Bone marrow (tissue), 2 donors: ENCODE measurements at regions not wholly inside any gene's neighbourhood (a gene's known extent, or its start where the extent isn't known, plus 50 kb on each side); places are given as distances from the start of the nearest gene placed in this dataset.

ENCODE experiments used
- DNase-seq, 2 donors: peaks; one replicate each; lab custom pipeline; 2025; lab: John Stamatoyannopoulos, UW

DNA sequence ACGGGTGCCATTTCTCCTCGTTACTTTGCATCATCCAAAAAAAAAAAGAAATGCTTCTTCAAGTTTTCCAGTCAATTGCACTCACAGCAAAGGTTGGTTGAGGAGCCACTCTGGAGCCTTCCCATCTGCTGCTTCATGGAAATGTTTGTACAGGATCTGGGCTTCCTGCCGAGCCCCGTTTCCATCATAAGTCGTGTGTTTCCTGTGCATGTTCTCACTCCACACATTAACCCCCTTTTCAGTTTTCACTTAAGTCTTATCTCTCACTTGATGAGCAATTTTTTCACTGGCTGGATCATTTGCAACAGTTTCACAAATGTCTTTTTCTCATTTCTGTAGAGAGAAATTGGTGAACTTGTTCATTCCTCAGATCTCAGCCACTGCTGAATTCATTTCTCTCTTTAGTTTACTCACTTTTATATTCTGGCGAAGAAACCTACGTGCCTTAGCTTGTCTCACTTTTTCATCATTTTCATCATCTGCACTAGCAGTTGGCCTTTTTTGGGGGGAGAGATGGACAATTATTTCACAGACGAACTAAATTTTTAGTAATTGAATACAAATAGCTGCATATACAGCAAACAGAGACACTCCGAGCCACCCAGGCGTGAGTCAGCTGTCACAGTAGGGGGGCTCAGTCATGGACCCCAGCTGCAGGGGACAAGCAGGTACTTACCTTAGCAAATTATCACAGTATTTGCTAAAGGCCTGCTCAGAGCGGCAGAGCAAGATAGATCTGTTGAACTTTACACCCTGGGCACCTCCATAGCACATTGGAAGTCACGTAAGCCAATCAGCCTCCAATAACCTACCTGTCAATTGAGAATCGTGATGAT, 750.8 kb upstream of the ID2 start:
- no peak for DNase-seq

DNA sequence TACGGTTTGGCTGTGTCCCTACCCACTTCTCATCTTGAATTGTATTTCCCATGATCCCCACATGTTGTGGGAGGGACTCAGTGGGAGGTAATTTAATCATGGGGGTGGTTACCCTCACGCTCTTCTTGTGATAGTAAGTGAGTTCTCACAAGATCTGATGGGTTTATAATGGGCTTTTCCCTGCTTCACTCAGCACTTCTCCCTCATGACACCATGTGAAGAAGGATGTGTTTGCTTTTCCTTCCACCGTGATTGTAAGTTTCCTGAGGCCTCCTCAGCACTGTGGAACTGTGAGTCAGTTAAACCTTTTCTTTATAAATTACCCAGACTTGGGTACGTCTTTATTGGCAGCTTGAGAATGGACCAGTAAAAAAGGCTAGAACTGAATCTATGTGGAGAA, 750.0 kb upstream of the ID2 start:
- DNase-seq = no peak

DNA sequence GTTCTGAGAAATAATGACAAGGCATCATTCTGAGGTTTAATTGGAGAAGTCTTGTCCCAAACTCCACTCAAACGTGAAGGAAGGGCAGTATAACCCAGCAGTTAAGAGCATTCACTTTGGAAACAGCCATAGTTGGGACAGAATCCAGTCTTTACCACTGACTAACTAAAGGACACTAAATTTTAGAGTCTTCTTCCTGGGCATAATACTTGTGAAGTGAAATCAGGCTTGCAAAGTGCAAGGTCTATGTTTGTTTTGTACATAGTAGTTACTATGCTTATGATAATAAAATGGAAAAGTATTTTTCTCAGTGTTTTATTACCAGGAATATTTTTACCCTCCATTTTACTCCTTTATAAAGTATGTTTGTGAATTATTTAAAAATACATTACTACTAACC, 748.2 kb upstream of the ID2 start:
- DNase-seq = no peak

DNA sequence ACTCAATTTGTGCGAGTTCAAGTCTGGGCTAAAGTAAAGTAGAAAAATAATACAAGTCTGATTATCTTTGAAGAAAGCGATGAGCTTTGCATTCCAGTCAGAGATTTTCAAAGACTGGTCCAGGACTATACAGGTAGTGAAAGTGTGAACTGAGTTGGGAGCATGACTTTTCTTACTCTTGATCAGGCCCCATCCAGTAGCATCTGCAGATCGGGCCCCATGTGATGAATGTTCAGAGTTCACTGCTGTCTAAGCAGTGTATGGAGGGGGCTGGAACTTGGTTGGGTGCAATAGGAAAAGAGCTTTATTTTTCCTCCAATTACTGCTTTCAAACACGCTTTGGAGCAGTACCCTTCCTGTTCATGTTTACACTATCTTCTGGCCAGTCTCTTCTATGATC, 747.4 kb upstream of the ID2 start:
- DNase-seq = no peak

DNA sequence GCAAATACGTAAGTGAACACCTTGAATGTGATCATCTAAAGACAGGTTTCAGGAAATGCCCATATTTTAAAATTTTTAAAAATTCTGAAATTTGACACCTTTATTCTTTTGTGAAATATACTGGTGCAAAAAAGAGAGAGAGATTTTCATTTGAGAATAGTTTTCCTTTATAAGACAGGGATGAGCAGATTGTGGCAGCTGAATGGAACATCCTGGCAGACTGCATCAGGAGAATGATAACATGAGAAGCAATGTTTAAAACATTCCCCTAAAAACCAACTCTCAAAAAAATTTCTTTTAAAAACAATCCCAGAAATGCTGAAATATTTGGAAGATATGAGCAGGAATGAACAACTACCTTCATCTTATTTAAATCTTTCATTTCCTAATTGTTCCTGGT, 744.8 kb upstream of the ID2 start:
- DNase-seq = no peak

DNA sequence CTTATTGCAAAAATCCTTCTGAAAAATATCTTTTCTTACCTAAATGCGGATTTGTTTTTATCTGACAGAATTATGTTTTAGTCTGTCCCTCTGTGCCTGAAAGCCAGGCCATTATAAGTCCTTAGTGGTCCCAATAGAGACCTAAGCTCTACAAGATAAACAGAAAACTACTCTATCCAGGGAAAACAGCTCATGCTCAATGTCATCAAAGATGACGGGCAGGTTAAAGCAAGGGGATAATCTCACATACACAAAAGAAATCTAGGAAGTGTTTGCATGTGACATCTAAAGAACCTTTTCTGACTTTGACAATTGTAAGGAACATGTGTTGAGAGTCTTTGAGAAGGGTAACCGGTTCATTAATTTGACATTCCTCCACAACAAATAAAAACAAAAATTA, 741.1 kb upstream of the ID2 start:
- no peak for DNase-seq

DNA sequence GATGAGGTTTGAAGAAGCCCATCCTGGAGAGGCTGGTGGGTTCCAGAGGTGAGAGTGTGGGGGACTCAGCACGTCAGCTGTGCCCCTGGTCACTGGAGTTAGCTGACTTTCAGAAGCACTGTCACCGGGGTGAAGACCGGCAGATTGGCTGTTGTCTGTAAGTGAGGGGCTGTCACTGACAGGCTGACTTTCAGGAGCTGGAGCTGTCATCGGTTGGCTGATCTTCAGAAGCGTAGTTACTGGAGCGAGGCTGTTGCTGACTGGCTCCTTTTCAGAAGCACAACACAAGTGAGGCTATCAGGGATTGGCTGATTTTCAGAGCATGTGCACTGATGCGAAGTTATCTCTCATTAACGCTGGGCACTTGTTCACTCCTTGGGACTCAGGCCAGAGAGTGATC, 738.4 kb upstream of the ID2 start:
- no peak for DNase-seq

DNA sequence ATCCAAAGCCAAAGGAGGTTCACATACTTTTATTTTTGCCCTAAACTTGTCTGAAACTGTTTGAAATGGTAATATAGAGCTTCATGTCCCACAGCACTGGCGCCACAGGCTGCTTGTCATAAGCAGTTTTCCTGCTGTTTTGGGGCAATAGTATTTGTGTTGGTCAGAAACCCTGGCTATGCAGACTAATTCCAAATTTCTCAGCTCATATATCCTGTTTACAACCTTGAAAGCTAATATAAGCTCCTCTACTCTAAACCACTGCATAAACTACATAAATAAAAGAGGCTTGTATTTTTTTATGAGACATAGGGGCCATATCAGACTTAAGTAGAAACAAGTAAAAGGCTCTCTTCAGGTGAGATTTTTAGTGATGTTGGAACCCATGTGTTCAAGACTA, 736.8 kb upstream of the ID2 start:
- no peak for DNase-seq

DNA sequence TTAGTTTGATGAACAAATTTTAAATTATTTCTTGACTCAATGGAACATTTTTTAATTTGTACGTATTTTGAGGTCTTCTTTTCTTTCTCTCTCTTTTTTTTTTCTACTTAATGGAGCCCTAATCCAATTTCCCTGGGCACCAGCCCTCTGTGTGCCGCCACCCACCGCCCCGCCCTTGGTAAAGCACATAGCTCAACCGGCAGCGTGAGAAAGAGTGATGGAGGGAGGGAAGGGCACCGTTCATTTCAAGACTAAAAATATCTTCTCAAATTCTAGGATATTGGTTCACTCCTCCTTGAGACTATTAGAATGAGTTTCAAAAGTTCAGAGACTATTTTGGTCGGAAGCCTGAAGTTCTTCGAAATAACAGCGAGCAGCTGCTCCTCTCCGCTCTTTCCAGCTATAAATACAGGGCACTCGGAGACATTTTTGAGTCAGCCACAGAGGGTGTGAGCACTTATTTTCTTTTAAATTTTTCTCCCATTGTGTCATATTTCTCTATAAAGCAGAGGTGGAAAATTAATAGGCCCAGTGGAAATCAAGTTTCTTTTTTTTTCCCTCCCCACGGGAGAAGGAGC, 731.7 kb upstream of the ID2 start:
- no peak for DNase-seq

DNA sequence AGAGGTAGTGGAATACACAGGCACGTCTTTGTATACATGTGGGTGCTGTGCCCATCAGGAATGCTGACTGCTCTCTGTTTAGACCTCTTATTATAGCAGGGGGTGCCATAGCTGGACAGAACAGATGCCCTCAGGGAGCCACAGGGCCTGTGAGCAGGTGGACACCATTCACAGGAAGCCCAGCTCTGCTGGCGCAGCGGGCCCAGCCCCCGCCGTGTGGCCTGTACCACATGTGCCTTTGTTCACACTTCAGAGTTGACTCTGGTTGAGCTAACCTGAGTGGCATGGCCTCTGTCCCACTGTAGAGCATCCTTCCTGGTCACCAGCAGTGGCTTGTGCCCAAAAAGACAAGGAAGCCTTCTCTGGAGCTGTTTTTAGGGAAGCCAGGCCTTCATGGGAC, 730.9 kb upstream of the ID2 start:
- no peak for DNase-seq

DNA sequence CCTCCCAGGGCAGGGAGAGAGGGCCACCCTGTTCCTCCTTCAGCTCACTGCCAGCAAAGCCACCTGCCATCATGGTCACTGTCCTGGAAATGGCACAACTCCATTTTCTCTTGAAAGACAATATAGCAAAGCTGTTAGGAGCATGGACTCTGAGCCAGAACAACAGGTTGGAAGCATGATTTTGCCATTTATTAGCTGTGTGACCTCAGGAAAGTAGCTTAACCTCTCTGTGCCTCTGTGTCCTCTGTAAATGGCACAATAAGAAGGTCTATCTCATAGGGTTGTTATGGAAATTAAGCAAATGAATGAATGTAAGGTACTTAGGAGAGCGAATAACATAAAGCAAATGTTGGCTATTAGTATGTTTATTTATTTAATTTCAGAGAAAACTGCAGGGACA, 730.4 kb upstream of the ID2 start:
- no peak for DNase-seq

DNA sequence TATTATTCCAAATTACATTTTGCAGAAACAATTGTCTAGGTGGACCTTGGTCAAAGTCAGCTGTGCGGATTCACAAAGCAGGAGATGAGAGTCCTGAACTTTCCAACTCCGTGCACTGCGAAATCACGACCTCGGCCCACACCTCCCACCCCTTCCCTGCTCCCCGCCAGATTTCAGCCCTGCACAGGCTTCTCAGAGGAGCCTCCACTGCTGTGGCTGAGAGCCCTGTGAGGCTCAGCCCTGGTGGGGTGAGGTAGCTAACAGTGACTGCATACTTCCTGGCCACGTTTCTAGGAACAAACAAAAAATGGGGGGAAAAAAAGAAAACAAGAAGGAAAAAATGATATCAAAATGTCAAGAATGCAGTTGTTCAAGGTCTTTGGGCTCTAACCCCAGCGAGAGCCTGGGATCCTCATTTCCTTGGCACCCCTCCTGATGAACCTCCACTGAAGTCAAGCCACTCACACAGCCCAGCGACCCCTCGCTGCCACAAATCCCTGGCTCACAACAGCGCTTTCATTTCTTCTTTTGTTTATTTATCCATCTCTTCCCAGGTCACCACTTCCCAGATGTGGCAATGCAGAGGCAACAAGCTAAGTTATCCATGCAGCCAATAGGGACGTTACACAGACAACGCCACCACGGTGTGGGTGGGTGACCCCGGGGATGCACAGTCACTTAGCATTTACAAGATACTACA, 729.7 kb upstream of the ID2 start:
- DNase-seq = no peak

DNA sequence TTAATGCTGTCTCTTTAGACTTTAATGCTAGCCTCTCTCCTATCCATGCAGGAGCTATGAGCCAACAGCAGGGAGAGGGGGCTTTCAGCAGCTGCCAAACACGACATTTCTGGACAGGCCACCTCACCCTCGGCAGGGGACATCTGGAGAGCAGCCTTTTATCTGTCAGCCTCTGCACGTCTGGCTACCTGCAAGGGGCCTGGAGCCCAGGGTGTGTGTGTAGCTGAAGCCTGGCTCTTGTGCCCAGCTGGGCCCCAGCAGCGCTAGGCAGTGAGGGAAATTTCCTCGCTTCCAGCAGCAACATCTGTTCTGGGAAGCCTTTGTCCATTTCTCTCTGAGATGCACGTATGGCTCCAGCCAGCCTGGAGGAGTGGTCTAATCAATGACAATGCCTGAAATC, 728.7 kb upstream of the ID2 start:
- no peak for DNase-seq

DNA sequence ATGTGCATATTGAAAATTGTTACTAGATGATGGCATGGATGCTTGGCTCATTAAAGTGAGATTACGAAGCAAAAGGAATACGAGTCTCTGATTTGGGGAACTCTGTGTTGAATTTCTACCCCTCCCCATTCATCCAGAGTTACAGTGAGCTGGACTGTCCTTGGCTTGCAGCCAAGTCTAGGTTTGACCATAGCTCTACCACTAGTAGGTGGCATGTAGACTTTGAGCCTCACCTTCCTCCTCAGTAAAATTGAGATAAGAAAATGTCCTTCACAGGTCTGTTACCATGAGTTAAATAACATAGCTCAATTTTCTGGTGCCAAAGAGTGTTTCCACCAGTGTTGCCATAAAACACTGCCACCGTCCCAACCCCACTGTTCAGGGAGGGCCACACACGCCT, 727.6 kb upstream of the ID2 start:
- no peak for DNase-seq

DNA sequence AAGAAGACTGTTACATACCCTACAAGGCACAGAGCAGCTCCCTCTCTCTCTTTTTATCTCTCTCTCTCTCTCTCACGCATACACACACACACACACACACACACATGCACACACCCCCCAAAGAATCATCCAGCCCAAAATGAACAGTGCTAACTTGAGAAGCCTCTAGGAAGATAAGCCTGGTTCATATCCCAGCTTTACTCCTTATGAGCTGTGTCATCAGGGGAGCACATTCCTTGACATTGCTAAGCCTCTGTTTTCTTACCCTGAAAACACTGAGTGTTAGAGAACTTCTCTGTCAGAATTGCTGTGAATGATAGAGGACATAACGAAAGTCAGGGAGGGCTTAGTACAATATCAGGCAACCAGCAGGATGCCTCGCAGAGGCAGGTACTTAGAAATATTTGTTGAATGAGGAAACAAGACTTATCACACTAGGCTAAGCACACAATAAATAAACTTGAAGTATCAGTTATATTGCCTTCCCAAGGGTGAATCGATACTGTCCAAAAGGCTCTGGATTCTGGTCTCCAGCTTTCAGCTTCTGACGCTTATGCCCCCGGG, 725.6 kb upstream of the ID2 start:
- DNase-seq = no peak

DNA sequence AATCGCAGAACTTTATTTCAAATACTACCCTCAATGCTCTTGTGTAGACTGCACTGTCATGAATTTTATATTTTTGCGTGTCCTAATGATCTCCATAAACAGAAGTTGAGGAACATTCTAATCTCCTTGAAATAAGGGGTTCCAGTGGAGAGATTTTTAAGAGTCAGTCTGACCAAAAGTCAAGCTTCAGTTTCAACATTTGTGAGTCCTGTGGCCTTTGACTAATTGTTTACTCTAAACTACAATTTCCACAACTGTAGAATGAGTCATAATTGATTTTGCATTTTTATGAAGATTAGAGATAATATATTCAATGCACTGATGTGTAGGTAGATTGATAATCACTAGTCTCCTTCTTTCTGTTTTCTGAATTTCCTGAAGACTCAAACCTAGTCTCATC, 720.3 kb upstream of the ID2 start:
- DNase-seq = no peak

DNA sequence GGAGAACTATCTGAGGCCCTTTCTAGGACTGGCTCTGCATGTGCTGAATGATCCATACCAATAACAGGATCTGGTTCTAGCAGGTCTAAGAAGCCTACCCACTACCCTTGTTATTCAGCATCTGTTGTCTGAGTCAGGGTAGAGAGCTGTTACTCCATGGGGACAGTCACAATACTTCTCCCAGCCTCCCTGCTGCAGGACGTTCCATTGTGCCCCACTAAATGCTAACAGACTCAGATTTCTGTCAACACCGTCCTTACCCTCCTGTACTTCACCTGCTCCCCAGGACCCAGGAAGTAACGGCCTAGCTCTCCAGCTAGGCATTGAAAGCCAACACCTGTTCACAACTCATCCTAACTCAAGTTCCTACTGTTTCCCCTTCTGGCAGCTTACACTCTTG, 719.7 kb upstream of the ID2 start:
- no peak for DNase-seq

DNA sequence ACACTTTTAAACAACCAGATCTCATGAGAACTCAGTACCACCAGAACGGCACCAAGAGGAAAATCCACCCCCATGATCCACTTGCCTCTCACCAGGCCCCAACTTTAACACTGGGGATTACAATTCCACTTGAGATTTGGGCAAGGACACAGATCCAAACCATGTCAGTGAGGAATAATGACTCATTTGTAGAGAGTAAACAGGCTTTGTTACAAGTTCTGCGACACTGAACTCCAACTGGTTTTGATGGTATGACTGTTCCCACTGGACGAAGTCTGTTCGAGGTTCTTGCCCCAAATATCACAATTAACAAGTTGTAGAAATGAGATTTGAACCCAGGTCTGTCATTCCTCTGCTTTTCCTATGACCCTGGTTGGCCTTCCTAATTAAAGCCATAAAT, 718.1 kb upstream of the ID2 start:
- no peak for DNase-seq

DNA sequence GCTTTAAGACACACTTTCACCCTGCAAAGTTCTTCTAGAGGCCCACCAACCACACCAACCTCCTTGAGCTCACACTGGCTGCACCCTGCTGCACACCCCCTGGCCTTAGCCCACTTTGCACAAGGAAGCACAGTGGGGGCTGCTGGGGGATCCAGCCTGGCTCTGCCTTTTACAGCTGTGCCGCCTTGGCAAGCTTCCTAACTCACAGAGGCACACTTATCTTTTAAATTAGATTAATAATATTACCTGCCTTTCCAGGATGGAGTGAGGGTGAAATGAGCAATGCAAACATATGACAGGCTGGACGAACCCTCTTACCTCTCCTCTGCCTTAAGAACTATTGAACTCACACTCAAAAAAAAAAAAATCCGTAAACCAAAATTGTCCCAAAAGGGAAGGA, 715.8 kb upstream of the ID2 start:
- DNase-seq = no peak

DNA sequence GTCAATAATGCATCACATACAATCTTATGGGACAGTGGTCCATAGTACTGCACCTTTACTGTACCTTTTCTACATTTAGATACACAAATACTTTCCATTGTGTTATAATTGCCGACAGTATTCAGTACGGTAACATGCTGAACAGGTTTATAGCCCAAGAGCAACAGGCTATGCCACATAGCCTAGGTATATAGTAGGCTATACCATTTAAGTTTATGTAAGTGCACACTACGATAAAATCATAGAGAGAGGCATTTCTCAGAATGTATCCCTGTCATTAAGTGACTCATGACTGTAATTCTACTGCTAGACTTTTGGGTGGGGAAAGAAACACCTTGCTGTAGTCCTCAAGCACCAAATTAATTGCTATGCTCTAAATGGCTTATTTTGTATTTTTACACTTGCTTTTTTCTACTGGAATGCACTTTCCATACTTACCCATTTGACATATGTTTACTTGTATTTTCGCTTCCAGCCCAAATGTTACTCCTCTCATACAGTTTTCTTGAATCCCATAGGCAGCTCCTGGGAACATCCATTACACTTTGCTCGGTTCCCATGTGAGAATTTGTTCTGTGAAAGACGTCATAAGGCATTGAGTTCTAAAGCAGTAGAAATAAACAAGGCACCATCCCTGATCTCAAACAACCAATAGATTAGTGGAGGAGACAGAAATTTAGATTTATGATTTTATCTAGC, 714.0 kb upstream of the ID2 start:
- no peak for DNase-seq

DNA sequence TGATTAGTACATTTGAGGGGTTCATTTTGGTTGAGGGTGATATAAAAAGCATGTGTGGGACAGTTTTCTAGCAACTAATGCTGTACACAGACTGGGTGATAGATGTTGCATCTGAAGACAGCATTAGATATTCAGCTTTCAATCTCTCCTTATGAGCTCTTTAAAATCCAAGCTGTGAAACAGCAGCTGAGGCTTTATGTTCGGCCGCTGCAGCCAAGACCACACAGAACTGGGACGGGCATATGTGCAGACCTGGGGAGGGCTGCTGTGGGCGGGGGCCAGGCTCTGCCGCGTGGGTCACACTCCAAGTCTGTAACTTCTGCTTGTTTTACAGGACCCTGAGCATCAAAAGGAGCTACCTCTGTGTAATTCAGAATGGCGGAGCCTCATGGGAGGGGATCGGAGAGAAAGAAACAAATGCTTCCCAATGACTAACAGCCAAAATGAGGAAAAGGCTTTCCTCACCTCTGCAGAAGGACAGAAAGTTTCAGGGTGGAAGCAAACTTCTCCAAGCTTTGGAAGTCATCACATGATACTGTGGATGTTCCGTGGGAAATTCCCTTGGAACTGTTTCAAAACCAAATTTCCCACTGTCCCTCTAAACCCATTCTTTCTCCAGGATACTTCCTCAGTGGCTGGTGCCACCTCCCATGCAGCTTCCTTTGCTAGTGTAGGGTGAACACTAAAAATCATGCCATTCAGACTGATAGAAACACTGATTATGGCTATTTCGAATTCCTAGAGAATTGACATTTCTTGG, 711.9 kb upstream of the ID2 start:
- DNase-seq = no peak

DNA sequence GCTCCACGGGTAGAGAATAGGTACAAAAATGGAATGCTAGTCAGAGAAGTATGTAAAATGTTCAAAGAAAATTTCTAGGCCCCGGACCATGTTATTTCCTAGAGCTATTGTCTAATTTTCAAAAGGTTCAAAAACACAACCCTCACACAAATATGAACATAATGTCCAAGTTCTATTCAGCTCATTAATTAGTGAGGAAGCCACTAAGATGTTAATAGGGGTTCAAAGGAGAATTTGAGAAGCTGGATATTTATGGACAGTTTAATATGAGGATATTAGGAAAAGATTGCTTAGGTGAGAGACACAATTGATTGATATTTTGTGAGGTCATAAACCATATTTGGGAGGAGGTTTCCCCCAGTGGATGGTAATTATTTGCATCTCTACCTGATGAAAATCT, 710.6 kb upstream of the ID2 start:
- DNase-seq = no peak
